HG02943 (cell line): ENCODE measurements at regions not wholly inside any gene's neighbourhood (a gene's known extent, or its start where the extent isn't known, plus 50 kb on each side); places are given as distances from the start of the nearest gene placed in this dataset.

Source experiments
- ATAC-seq: cut with Tn5 transposase; IDR thresholded peaks from one replicate; pipeline ENCODE4 v1.9.1; 2021; ENCODE audit warnings: mild to moderate bottlenecking, low read depth, moderate library complexity; ENCODE audit not compliant: unreplicated experiment

DNA sequence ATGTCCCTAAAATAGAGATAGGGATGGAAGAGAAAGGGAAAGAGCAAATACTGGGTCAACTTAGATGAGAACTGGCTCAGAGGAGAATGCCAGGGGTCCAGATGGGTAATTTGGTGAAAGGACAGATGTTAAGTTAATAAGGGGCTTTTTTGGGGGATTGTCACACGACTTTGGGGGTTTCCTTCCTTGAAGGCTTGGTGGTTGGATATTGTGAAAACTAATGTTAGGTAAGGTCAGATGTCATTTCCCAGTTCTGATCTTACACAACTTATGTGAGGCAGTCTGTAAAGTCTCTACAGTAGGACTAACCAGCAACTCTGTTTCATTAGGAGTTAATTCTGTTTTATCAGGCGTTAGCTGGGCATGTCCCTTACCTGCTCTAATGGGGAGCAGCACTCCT is 231.1 kb downstream of the NR2F2 start:
- ATAC-seq, result no peak

GRCh38 chr15:96564546-96564945 is 234.0 kb downstream of the NR2F2 start:
- ATAC-seq, result no peak

DNA sequence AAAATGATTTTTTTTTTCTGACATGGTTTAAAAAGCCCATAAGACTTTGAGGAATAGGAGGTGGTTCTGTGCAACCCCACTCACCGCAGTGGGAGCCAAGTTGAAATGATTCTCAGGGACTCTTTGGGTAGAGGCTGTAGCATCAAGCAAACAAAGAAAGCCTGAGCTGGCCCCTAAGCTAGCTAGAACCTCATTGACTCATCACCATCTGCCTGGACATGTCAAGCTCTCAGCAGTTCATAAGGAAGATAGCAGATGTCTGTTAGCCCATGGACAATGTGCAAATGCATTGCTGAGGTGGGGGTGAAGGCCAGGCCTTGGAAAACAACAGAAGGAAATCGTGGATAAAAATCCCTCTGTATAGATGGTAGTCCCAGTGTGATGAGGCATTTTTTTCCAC is 234.8 kb downstream of the NR2F2 start:
- no peak for ATAC-seq

DNA sequence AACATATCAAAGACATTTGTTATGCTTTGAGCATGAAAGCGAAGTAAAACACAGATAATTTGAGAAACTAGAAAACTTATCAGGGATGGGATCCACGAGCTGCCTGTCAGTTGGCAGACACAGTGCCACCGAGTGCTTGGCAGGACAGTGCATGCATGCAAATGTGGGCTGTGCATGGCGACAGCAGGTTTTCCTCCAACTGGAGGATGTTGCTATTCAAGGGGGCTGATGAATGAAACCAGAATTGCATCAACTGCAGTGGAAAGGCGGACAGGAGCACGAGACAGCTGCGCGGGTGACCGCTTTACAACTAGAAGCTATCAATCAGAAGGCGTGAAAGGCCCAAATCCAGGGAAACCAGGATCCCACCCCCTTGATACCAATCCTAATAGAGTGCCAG is 244.3 kb downstream of the NR2F2 start:
- no peak for ATAC-seq

DNA sequence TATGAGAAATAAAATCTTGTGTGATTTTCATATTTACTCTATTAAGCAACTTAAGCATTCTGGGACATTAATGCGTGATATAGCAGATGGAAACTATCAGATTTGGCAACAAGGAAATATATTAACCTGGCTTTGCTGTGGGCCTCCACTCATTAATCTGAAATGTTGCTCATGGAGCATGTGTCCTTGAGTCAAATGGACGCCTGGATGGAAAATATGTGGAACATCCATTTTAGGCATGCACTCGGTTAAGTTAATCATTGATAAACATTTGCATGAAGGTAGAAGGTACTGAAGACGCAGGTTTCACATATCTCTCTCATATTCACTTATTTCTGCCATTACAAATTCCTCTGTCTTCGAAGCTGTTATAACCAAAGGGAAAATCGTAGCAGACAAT is 246.1 kb downstream of the NR2F2 start:
- no peak for ATAC-seq

GRCh38 chr15:96578393-96578792 is 247.9 kb downstream of the NR2F2 start:
- no peak for ATAC-seq

- no peak for ATAC-seq
Observed at GRCh38 chr15:96581371-96581770, 250.9 kb downstream of the NR2F2 start.

GRCh38 chr15:96582473-96582872 is 252.0 kb downstream of the NR2F2 start:
- ATAC-seq, result no peak

GRCh38 chr15:96583671-96584070 is 253.2 kb downstream of the NR2F2 start:
- ATAC-seq, result no peak

DNA sequence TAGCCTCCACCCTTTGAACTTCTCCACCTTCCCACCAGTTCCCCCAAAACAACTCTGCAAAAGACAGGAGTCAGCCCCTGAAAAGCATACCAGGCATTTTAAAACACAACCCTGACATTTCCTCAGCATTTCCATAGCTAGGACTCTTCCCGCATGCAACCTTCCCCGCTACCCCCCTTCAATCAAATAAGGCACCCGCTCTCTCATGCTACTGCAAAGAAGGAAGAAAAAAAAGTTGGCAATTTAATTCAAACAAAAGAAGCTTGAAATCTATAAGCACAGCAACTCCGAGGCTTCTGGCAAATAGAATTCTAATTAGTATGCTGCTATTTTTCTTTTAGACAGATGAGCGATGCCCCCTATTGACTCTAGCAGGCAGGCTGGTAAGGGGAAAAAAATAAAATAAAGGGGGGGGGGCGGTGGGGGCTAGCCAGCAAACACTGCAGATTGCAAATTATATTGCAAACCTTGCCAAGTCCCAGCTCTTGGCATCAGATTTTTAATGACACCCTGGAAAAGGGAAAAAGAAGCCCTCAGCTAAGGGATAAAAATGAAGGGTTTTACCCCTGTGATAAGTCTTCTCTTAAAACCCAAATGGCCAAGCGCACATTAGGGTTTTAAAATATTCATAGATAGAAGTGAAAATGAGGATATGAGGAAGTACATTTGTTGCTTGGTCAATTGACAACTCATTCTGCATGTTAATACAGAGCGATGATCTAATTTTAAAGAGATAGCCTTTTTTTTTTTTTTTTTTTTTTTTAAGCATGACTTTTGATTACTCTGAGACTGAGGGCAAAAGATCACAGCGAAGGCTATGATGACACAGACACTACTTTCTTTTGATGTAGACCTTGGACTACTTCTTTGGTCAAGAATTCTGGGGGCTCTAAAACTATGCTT is 255.2 kb downstream of the NR2F2 start:
- no peak for ATAC-seq

GRCh38 chr15:96586901-96587300 is 256.4 kb downstream of the NR2F2 start:
- ATAC-seq, result no peak

GRCh38 chr15:96589864-96590263 is 259.4 kb downstream of the NR2F2 start:
- no peak for ATAC-seq

DNA sequence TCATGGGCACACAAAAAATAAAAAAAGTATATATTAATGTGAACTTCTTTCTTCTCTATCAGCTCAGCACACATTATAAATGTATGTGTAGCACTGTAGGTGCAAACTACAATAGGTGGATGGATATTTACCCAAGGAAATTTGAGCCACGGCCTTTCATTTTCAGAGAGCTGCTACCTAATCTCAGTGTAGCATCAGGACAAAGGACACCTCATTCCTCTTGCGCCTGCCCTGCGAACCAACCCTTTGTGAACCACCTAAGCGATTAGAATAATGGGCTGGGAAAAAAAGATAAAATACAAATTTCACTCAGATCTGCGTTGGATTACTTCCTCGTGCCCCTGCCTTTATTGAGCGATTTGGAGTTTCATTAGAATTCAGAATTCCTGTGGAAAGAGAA is 263.2 kb downstream of the NR2F2 start:
- no peak for ATAC-seq

GRCh38 chr15:96595951-96596350 is 265.5 kb downstream of the NR2F2 start:
- ATAC-seq, result no peak

- ATAC-seq, result no peak
Observed at GRCh38 chr15:96598514-96598913, 268.0 kb downstream of the NR2F2 start.

- ATAC-seq, result no peak
Observed at GRCh38 chr15:96599268-96599667, 268.8 kb downstream of the NR2F2 start.

GRCh38 chr15:96600350-96600749 is 269.9 kb downstream of the NR2F2 start:
- no peak for ATAC-seq

DNA sequence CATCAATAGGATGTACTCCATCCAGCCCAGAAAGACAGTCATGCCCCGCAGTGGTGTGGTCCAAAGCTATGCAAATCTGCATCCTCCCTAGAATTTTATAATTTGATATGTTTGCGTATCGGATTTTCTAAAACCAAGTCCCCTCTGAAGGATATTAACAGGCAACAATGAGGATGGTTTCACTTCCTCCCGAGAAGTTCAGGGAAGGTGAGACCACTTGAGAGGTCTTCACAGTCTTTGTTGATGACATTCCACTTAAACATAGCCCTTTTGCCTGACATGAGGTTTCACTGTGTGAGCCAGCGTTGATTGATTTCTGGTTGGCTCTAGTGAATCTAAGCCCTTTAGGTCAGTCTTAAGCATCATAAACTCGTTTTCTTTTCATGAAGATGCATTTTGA is 276.1 kb downstream of the NR2F2 start:
- no peak for ATAC-seq

- ATAC-seq, result no peak
Observed at GRCh38 chr15:96610757-96611156, 280.3 kb downstream of the NR2F2 start.

GRCh38 chr15:96612917-96613316 is 282.4 kb downstream of the NR2F2 start:
- no peak for ATAC-seq

DNA sequence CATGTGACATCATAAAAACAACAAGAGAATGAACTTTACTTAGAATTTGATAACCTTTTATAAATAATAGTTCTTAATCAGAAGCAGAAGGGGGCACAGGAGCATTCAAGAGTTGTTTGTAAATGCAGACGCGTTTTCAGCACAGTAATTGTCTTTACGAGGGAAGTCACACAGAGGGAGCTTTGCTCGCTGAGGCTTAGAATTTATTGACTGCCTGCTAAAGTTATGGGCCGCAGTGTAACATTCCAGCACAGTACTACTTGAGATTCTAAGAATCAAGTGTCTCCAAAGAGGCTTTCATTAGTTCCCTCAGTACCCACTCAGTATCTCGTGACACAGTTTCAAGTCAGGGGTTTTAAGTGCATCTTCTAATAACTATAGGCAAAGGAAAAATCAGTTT is 288.7 kb downstream of the NR2F2 start:
- ATAC-seq, result no peak

DNA sequence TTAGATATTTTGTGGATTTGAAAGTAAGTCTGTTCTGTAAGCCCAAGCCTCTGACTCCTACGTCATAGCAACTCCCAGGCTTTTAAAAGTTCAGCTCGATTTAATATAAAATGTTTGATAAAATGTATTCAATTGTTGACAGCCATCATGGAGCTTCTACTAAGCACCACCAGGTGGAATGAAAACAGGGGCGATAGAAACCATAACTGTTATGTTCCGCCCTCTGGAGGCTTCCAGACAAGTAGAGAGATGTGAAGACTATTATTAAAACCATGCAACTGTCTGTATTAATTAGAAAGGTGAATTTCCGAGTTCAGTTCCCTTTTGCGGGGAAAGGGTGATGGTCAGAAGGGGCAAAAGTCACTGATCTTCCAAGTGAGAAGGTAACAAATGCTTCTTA is 292.2 kb downstream of the NR2F2 start:
- no peak for ATAC-seq

GRCh38 chr15:96625256-96625655 is 294.8 kb downstream of the NR2F2 start:
- ATAC-seq, result no peak
